Thyroid gland (tissue), 4 donors: ENCODE measurements at regions not wholly inside any gene's neighbourhood (a gene's known extent, or its start where the extent isn't known, plus 50 kb on each side); places are given as distances from the start of the nearest gene placed in this dataset.

Experiments used
- DNase-seq, 2 donors: peaks; one replicate each; pipeline ENCODE4 v3.0.0-alpha.2; 2019
- H3K27ac ChIP-seq, 3 donors: fragments of 200-600 bp; sonication (generic); 1 replicate in 2 of 3; 2 replicates in 1 of 3; pipeline ENCODE4 v1.5.1; 2016 to 2019; ENCODE audit warnings: mild to moderate bottlenecking in 1 of 3, moderate library complexity in 1 of 3
- H3K27me3 ChIP-seq: fragments of 200-600 bp; sonication (generic); one replicate; pipeline ENCODE4 v1.5.1; 2019
- H3K36me3 ChIP-seq, 2 donors: fragments of 200-600 bp; sonication (generic); one replicate each; pipeline ENCODE4 v1.5.1; 2016 to 2019
- H3K4me1 ChIP-seq, 2 donors: fragments of 200-600 bp; sonication (generic); one replicate each; pipeline ENCODE4 v1.5.1; 2017 to 2019
- H3K4me3 ChIP-seq, 3 donors: fragments of 200-600 bp; sonication (generic); replicated peaks in 1 of 3; 1 replicate in 2 of 3; 2 replicates in 1 of 3; pipeline ENCODE4 v1.5.1; 2016; ENCODE audit warnings: mild to moderate bottlenecking in 1 of 3
- H3K9me3 ChIP-seq: fragments of 200-600 bp; sonication (generic); one replicate; pipeline ENCODE4 v1.5.1; 2017
- CTCF ChIP-seq, 6 experiments: fragments of 200-600 bp in 3 of 6; fragments of 450-650 bp in 3 of 6; sonication (generic) in 3 of 6; IDR thresholded peaks; one replicate each; pipeline ENCODE4 v1.5.1; 2016 to 2019; ENCODE audit warnings: antibody characterized with exemption in 6 of 6, mild to moderate bottlenecking in 2 of 6, inconsistent platforms in 1 of 6, moderate library complexity in 1 of 6
- POLR2A ChIP-seq, 2 donors: fragments of 450-650 bp; IDR thresholded peaks; one replicate each; pipeline ENCODE4 v1.6.1; 2017; ENCODE audit warnings: antibody characterized with exemption in 2 of 2, mild to moderate bottlenecking in 2 of 2, moderate library complexity in 1 of 2
- WGBS, 2 donors: methylation state at CpG; one replicate each; pipeline ENCODE4 v1.1.5; 2017; 5-methylcytosine and 5-hydroxymethylcytosine counted together
- intact Hi-C: fragments of 100-400 bp; cut with DNase I; formaldehyde crosslinking; loops from one replicate; pipeline ENCODE4 v1.15.1; 2023

DNA sequence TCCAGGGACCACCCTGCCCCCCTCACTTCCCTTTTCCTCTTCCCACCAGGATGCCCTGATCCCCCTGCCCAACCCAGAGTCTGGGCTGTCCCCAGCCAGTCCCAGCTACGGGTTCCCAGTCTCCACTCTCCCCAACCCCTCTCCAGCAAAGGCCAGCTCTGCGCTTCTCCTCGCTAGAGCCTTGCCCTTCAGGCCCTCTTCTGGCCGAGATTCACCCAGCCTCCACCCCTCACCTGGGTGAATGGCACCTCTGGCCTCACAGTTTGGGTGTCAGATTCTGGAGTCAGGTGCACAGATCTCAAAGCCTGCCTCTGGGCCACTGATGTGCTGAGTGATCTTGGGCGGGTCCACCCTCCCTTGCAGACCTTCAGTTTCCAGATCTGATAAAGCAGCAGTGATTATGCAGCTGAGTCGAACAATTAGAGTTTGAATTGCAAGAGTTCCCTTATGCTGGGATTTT is 185.6 kb upstream of the TNRC6C start:
- TF ChIP-seq CTCF (IDR thresholded peaks at IDR 0.05) (no peak), POLR2A (IDR thresholded peaks at IDR 0.05) (no peak)
- intact Hi-C loops, result no loop called here
- Histone ChIP-seq H3K4me3 (no peak overlapping the region), H3K9me3 (no peaks in the 10 kb centered on the region), H3K27me3 (no peaks in the 10 kb centered on the region), H3K36me3 (no peaks in the 10 kb centered on the region), H3K4me1 (peaks cover 0 to 8% of the 10 kb centered on the region in 2 donors), H3K27ac (no peak overlapping the region)
- WGBS, 2 donors, result 70 to 81% methylated on average over 6 of the region's 6 CpGs
- DNase-seq, result no peak

GRCh38 chr17:77774182-77774581 is 184.3 kb upstream of the TNRC6C start:
- TF ChIP-seq POLR2A (IDR thresholded peaks at IDR 0.05) (no peak), CTCF (IDR thresholded peaks at IDR 0.05) (no peak)
- Histone ChIP-seq H3K9me3 (no peaks in the 10 kb centered on the region), H3K4me3 (no peak overlapping the region), H3K27me3 (no peaks in the 10 kb centered on the region), H3K27ac (no peak overlapping the region), H3K36me3 (no peaks in the 10 kb centered on the region), H3K4me1 (peaks cover 0 to 7% of the 10 kb centered on the region in 2 donors)
- WGBS, 2 donors, result 97% methylated on average over 13 of the region's 13 CpGs
- DNase-seq, result no peak
- intact Hi-C loops, result no loop called here

DNA sequence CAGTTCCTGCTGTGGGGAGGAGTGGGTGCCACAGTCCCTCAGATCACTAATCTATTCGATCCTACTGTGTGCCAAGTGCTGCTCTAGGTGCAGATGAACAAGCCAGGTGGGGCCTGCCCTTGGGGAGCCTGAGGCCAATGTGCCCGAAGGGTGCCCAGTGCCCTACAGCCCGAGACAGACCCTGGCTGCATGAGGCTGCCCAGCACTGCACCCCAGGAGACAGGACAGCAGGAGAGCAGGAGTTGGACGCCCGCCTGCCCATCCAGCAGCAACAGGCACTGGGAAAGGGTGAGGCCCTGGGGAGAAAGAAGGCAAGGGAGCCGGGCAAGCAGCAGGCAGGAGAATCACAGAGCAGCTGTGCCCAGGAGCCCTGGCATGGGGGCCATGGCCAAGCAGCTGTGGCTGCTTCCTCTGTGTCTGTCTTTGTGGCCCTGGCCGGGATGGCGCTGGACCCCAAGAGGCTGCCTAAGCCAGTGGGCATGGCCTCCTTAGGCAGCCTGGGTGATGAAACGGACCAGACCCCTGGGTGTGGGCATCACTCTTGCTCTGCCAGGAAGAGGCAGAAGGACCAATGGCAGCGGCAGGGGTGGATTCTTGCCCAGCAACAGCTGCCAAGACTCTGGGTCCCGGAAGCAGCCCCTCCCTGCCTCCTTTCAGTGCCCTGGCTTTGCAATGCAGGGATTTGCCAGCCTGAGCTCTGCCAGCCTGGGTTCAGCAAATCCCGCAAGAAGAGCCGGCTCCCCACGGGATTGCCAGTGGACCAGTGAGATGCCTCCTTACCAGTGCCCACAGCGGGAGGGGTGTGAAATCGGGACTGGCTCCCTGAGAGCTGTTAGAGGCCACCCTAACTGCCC is 179.6 kb upstream of the TNRC6C start:
- intact Hi-C loops, result no loop called here
- DNase-seq, result peak; percentile 84 to 87
- TF ChIP-seq POLR2A (IDR thresholded peaks at IDR 0.05), result peak in 1 of 2 donors; percentile 12
- TF ChIP-seq CTCF (IDR thresholded peaks at IDR 0.05), result no peak
- Histone ChIP-seq H3K27me3 (no peaks in the 10 kb centered on the region), H3K4me1 (peaks cover 13 to 20% of the 10 kb centered on the region in 2 donors), H3K36me3 (no peaks in the 10 kb centered on the region), H3K4me3 (no peak overlapping the region), H3K9me3 (no peaks in the 10 kb centered on the region), H3K27ac (peak overlapping the region in 1 of 3 donors; percentile 7)
- 47 to 60% methylated on average over 9 to 14 of the region's 16 CpGs for WGBS, 2 donors

DNA sequence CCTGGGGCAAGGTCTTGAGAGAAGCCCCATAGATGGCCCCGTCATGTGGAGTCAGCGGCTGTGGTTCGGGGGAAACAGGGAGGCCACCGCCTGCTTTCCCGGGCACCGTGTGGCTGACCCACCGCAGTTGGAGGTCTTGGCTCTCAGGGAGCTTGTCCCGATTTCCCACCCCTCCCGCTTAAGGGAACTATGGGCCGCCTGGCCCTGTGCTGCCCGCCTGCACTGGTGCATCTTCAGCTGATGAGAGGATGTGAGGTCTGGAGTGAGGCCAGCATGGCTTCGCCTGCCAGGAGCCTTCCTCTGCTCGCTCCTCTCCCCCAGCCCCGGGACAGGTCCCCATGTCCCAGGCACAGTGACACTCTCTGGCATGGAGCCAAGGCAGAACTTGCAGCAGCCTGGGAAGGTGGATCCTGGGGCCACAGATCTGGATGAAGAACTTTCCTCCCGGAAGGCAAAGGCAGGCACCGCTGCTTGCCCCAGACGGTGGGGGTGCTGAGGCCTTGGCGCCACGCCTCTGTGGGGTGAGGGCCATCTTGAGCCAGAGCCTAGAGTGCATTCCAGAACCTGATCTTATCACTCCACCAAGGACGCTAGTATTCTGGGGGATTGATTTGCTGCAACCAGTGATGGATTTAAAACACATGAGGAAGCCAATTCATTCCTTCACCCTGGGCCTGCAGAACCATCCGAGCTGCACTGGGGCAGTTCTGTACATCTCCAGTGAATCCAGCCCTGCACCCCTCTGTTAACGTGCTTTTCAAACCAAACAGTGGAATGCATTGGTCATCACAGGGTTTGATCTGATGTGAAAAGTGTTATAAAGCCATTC is 178.6 kb upstream of the TNRC6C start:
- H3K4me3 ChIP-seq, result no peak overlapping the region
- DNase-seq, result peak; percentile 58 to 59

More for the DNA sequence above, 178.6 kb upstream of the TNRC6C start:
- WGBS, 2 donors, result 27 to 50% methylated on average over 5 to 8 of the region's 22 CpGs
- intact Hi-C loops, result no loop called here
- H3K27me3 ChIP-seq, result no peaks in the 10 kb centered on the region
- peaks cover 13 to 20% of the 10 kb centered on the region in 2 donors for H3K4me1 ChIP-seq
- H3K36me3 ChIP-seq, result no peaks in the 10 kb centered on the region
- TF ChIP-seq POLR2A (IDR thresholded peaks at IDR 0.05) (no peak), CTCF (IDR thresholded peaks at IDR 0.05) (no peak)
- H3K27ac ChIP-seq, result peak overlapping the region in 2 of 3 donors; percentile 7
- no peaks in the 10 kb centered on the region for H3K9me3 ChIP-seq
